K562 (cell line): ENCODE measurements at regions not wholly inside any gene's neighbourhood (a gene's known extent, or its start where the extent isn't known, plus 50 kb on each side); places are given as distances from the start of the nearest gene placed in this dataset.

Experiments
- MNT ChIP-seq, 2 experiments: fragments of 450-650 bp; conservative IDR thresholded peaks; 2 replicates each; pipeline ENCODE4 v1.6.1; 2017; ENCODE audit warnings: mild to moderate bottlenecking in 2 of 2, moderate library complexity in 2 of 2
- SIN3A ChIP-seq, 2 experiments: fragments of 150-350 bp in 1 of 2; IDR thresholded peaks; 2 replicates each; pipeline ENCODE4 v1.6.1; 2011 to 2016; ENCODE audit warnings: borderline replicate concordance in 2 of 2, low read depth in 2 of 2, low read length in 2 of 2, mild to moderate bottlenecking in 2 of 2, moderate library complexity in 2 of 2; ENCODE audit not compliant: control insufficient read depth in 1 of 2
- SMARCC2 ChIP-seq: fragments of 450-650 bp; IDR thresholded peaks from 2 replicates; pipeline ENCODE4 v1.6.1; 2017; ENCODE audit warnings: antibody characterized with exemption, moderate library complexity, mild to moderate bottlenecking, low read depth
- ZFP1 ChIP-seq: fragments of 450-650 bp; formaldehyde crosslinking; IDR thresholded peaks from 2 replicates; pipeline ENCODE4 v1.4.0; 2020; ENCODE audit warnings: mild to moderate bottlenecking, mixed read lengths
- ZNF146 ChIP-seq: IDR thresholded peaks from one replicate; pipeline ENCODE4 v1.6.1; 2018; ENCODE audit warnings: missing compliant biosample characterization; ENCODE audit not compliant: unreplicated experiment
- ZNF263 ChIP-seq: sonication (generic); formaldehyde crosslinking; IDR thresholded peaks from 2 replicates; pipeline ENCODE4 v1.8.0; 2022; ENCODE audit warnings: mild to moderate bottlenecking, missing genetic modification reagents, borderline replicate concordance

- TF ChIP-seq ZNF263 (CRISPR knock-in tag): no peak
- TF ChIP-seq SMARCC2: no peak
- no peak for TF ChIP-seq ZFP1 (CRISPR knock-in tag)
- TF ChIP-seq MNT (conservative IDR thresholded peaks at IDR 0.05): no peak
- TF ChIP-seq SIN3A (IDR thresholded peaks at IDR 0.05; ENCODE audit: borderline replicate concordance in 2 of 2, control insufficient read depth in 1 of 2, low read depth in 2 of 2, low read length in 2 of 2): no peak
- no peak for TF ChIP-seq ZNF146 (CRISPR knock-in tag)
Observed at GRCh38 chr16:85521552-85522307, 91.4 kb upstream of the GSE1 start.
